ENCODE measurements at regions not wholly inside any gene's neighbourhood (a gene's known extent, or its start where the extent isn't known, plus 50 kb on each side); places are given as distances from the start of the nearest gene placed in this dataset.

GRCh38 chr18:56462276-56462675 is 176.1 kb downstream of the TXNL1 start:
- peaks cover 13% of the 10 kb centered on the region for H3K9me3 ChIP-seq (ENCODE audit: control insufficient read depth, low read length)
- no peak overlapping the region for H3K4me3 ChIP-seq (ENCODE audit: low read length)
- no peaks in the 10 kb centered on the region for H3K36me3 ChIP-seq (ENCODE audit: control insufficient read depth, insufficient read depth, low read length, severe bottlenecking)
- no peak overlapping the region for H3K9ac ChIP-seq (ENCODE audit: low read length)
- peaks cover 2% of the 10 kb centered on the region for H3K4me1 ChIP-seq (ENCODE audit: control insufficient read depth, insufficient read depth, low read length)
- DNase-seq (ENCODE audit: low read depth): no peak
- no peaks in the 10 kb centered on the region for H3K27me3 ChIP-seq (replicated peaks; ENCODE audit: control insufficient read depth, insufficient read depth, low read length)

GRCh38 chr18:56461151-56461550 is 177.2 kb downstream of the TXNL1 start:
- Histone ChIP-seq H3K27me3 (replicated peaks; ENCODE audit: control insufficient read depth, insufficient read depth, low read length) (no peaks in the 10 kb centered on the region), H3K4me1 (ENCODE audit: control insufficient read depth, insufficient read depth, low read length) (peaks cover 2% of the 10 kb centered on the region), H3K9ac (ENCODE audit: low read length) (no peak overlapping the region), H3K36me3 (ENCODE audit: control insufficient read depth, insufficient read depth, low read length, severe bottlenecking) (no peaks in the 10 kb centered on the region), H3K4me3 (ENCODE audit: low read length) (no peak overlapping the region), H3K9me3 (ENCODE audit: control insufficient read depth, low read length) (peaks cover 13% of the 10 kb centered on the region)
- DNase-seq (ENCODE audit: low read depth): no peak

GRCh38 chr18:56460581-56460980 is 177.8 kb downstream of the TXNL1 start:
- Histone ChIP-seq H3K9ac (ENCODE audit: low read length) (no peak overlapping the region), H3K27me3 (replicated peaks; ENCODE audit: control insufficient read depth, insufficient read depth, low read length) (no peaks in the 10 kb centered on the region), H3K36me3 (ENCODE audit: control insufficient read depth, insufficient read depth, low read length, severe bottlenecking) (no peaks in the 10 kb centered on the region), H3K9me3 (ENCODE audit: control insufficient read depth, low read length) (peaks cover 9% of the 10 kb centered on the region), H3K4me3 (ENCODE audit: low read length) (no peak overlapping the region), H3K4me1 (ENCODE audit: control insufficient read depth, insufficient read depth, low read length) (peaks cover 2% of the 10 kb centered on the region)
- no peak for DNase-seq (ENCODE audit: low read depth)

- peaks cover 2% of the 10 kb centered on the region for H3K4me1 ChIP-seq (ENCODE audit: control insufficient read depth, insufficient read depth, low read length)
- no peak for DNase-seq (ENCODE audit: low read depth)
- no peaks in the 10 kb centered on the region for H3K9me3 ChIP-seq (ENCODE audit: control insufficient read depth, low read length)
- H3K27me3 ChIP-seq (replicated peaks; ENCODE audit: control insufficient read depth, insufficient read depth, low read length): no peaks in the 10 kb centered on the region
- H3K4me3 ChIP-seq (ENCODE audit: low read length): no peak overlapping the region
- H3K36me3 ChIP-seq (ENCODE audit: control insufficient read depth, insufficient read depth, low read length, severe bottlenecking): no peaks in the 10 kb centered on the region
- H3K9ac ChIP-seq (ENCODE audit: low read length): no peak overlapping the region
Observed at GRCh38 chr18:56458770-56459712, 179.4 kb downstream of the TXNL1 start.

GRCh38 chr18:56455874-56456273 is 182.5 kb downstream of the TXNL1 start:
- Histone ChIP-seq H3K9ac (ENCODE audit: low read length) (no peak overlapping the region), H3K4me1 (ENCODE audit: control insufficient read depth, insufficient read depth, low read length) (peaks cover 2% of the 10 kb centered on the region), H3K27me3 (replicated peaks; ENCODE audit: control insufficient read depth, insufficient read depth, low read length) (no peaks in the 10 kb centered on the region), H3K4me3 (ENCODE audit: low read length) (no peak overlapping the region), H3K9me3 (ENCODE audit: control insufficient read depth, low read length) (no peaks in the 10 kb centered on the region), H3K36me3 (ENCODE audit: control insufficient read depth, insufficient read depth, low read length, severe bottlenecking) (no peaks in the 10 kb centered on the region)
- DNase-seq (ENCODE audit: low read depth): no peak

- DNase-seq (ENCODE audit: low read depth): no peak
- no peaks in the 10 kb centered on the region for H3K4me1 ChIP-seq (ENCODE audit: control insufficient read depth, insufficient read depth, low read length)
- H3K9ac ChIP-seq (ENCODE audit: low read length): no peak overlapping the region
- H3K4me3 ChIP-seq (ENCODE audit: low read length): no peak overlapping the region
- H3K27me3 ChIP-seq (replicated peaks; ENCODE audit: control insufficient read depth, insufficient read depth, low read length): no peaks in the 10 kb centered on the region
- no peaks in the 10 kb centered on the region for H3K9me3 ChIP-seq (ENCODE audit: control insufficient read depth, low read length)
- H3K36me3 ChIP-seq (ENCODE audit: control insufficient read depth, insufficient read depth, low read length, severe bottlenecking): no peaks in the 10 kb centered on the region
Observed at GRCh38 chr18:56455141-56455540, 183.3 kb downstream of the TXNL1 start.

- H3K4me1 ChIP-seq (ENCODE audit: control insufficient read depth, insufficient read depth, low read length): no peaks in the 10 kb centered on the region
- H3K9me3 ChIP-seq (ENCODE audit: control insufficient read depth, low read length): no peaks in the 10 kb centered on the region
- DNase-seq (ENCODE audit: low read depth): no peak
- no peaks in the 10 kb centered on the region for H3K27me3 ChIP-seq (replicated peaks; ENCODE audit: control insufficient read depth, insufficient read depth, low read length)
- no peak overlapping the region for H3K4me3 ChIP-seq (ENCODE audit: low read length)
- H3K36me3 ChIP-seq (ENCODE audit: control insufficient read depth, insufficient read depth, low read length, severe bottlenecking): no peaks in the 10 kb centered on the region
- no peak overlapping the region for H3K9ac ChIP-seq (ENCODE audit: low read length)
Observed at GRCh38 chr18:56453631-56454030, 184.8 kb downstream of the TXNL1 start.

GRCh38 chr18:56451188-56451587 is 187.2 kb downstream of the TXNL1 start:
- H3K9ac ChIP-seq (ENCODE audit: low read length): no peak overlapping the region

GRCh38 chr18:56448751-56449150 is 189.6 kb downstream of the TXNL1 start:
- H3K9me3 ChIP-seq (ENCODE audit: control insufficient read depth, low read length): no peaks in the 10 kb centered on the region
- no peaks in the 10 kb centered on the region for H3K27me3 ChIP-seq (replicated peaks; ENCODE audit: control insufficient read depth, insufficient read depth, low read length)
- H3K4me3 ChIP-seq (ENCODE audit: low read length): no peak overlapping the region
- DNase-seq (ENCODE audit: low read depth): no peak
- no peak overlapping the region for H3K9ac ChIP-seq (ENCODE audit: low read length)
- no peaks in the 10 kb centered on the region for H3K36me3 ChIP-seq (ENCODE audit: control insufficient read depth, insufficient read depth, low read length, severe bottlenecking)
- H3K4me1 ChIP-seq (ENCODE audit: control insufficient read depth, insufficient read depth, low read length): peaks cover 9% of the 10 kb centered on the region

More at GRCh38 chr18:56451188-56451587, 187.2 kb downstream of the TXNL1 start:
- no peak for DNase-seq (ENCODE audit: low read depth)
- Histone ChIP-seq H3K9me3 (ENCODE audit: control insufficient read depth, low read length) (no peaks in the 10 kb centered on the region), H3K36me3 (ENCODE audit: control insufficient read depth, insufficient read depth, low read length, severe bottlenecking) (no peaks in the 10 kb centered on the region), H3K4me1 (ENCODE audit: control insufficient read depth, insufficient read depth, low read length) (peaks cover 7% of the 10 kb centered on the region), H3K4me3 (ENCODE audit: low read length) (no peak overlapping the region), H3K27me3 (replicated peaks; ENCODE audit: control insufficient read depth, insufficient read depth, low read length) (no peaks in the 10 kb centered on the region)

GRCh38 chr18:56445422-56445821 is 193.0 kb downstream of the TXNL1 start:
- Histone ChIP-seq H3K4me1 (ENCODE audit: control insufficient read depth, insufficient read depth, low read length) (peaks cover 12% of the 10 kb centered on the region), H3K9ac (ENCODE audit: low read length) (no peak overlapping the region), H3K4me3 (ENCODE audit: low read length) (no peak overlapping the region), H3K36me3 (ENCODE audit: control insufficient read depth, insufficient read depth, low read length, severe bottlenecking) (no peaks in the 10 kb centered on the region), H3K27me3 (replicated peaks; ENCODE audit: control insufficient read depth, insufficient read depth, low read length) (no peaks in the 10 kb centered on the region), H3K9me3 (ENCODE audit: control insufficient read depth, low read length) (no peaks in the 10 kb centered on the region)
- no peak for DNase-seq (ENCODE audit: low read depth)

- no peaks in the 10 kb centered on the region for H3K36me3 ChIP-seq (ENCODE audit: control insufficient read depth, insufficient read depth, low read length, severe bottlenecking)
- no peaks in the 10 kb centered on the region for H3K9me3 ChIP-seq (ENCODE audit: control insufficient read depth, low read length)
- H3K9ac ChIP-seq (ENCODE audit: low read length): no peak overlapping the region
- no peak overlapping the region for H3K4me3 ChIP-seq (ENCODE audit: low read length)
- peaks cover 12% of the 10 kb centered on the region for H3K4me1 ChIP-seq (ENCODE audit: control insufficient read depth, insufficient read depth, low read length)
- no peaks in the 10 kb centered on the region for H3K27me3 ChIP-seq (replicated peaks; ENCODE audit: control insufficient read depth, insufficient read depth, low read length)
- DNase-seq (ENCODE audit: low read depth): no peak
Observed at GRCh38 chr18:56444201-56444600, 194.2 kb downstream of the TXNL1 start.

All from adipocyte (in vitro differentiated cells).